Endothelial cell of umbilical vein (primary cell): ENCODE measurements at regions not wholly inside any gene's neighbourhood (a gene's known extent, or its start where the extent isn't known, plus 50 kb on each side); places are given as distances from the start of the nearest gene placed in this dataset.

ENCODE experiments used
- BruUV-seq: library from RNA; stranded (reverse); fragments of 400-500 nt; replicated peaks from 2 replicates; lab custom pipeline; 2021; lab: Mats Ljungman, UMichigan
- CTCF ChIA-PET: fragments of 300-600, 350-600 bp; sonication (Branson Sonifier 250); formaldehyde crosslinking; loops from one replicate; lab custom pipeline; 2021; ENCODE audit warnings: antibody characterized with exemption, inconsistent platforms; lab: Charles Lee
- POLR2A ChIA-PET: fragments of 300-600, 350-600 bp; sonication (Branson Sonifier 250); formaldehyde crosslinking; loops from one replicate; lab custom pipeline; 2021; ENCODE audit warnings: antibody characterized with exemption, inconsistent platforms; lab: Charles Lee
- DNase-seq: peaks from one replicate; pipeline ENCODE4 v3.0.0-alpha.2; 2011; ENCODE audit warnings: low read depth, low spot score
- FAIRE-seq: peaks from 2 replicates; lab custom pipeline; 2011; peaks lifted over from hg19 to GRCh38; lab: Jason Lieb, UNC
- H2AFZ ChIP-seq: 2 replicates; pipeline ENCODE4 v1.6.0; 2012; ENCODE audit warnings: low read depth, low read length, control low read depth, inconsistent platforms
- H3K27ac ChIP-seq: 2 replicates; pipeline ENCODE4 v1.5.1; 2011; ENCODE audit warnings: low read depth, mild to moderate bottlenecking, control low read depth, low read length, moderate library complexity; ENCODE audit not compliant: insufficient read depth
- H3K27me3 ChIP-seq, 2 experiments: 2 replicates each; pipeline versions ENCODE4 v1.6.0 to v1.6.1; 2011; ENCODE audit warnings: low read length in 2 of 2, mixed read lengths in 1 of 2; ENCODE audit not compliant: control insufficient read depth in 2 of 2, insufficient read depth in 2 of 2
- H3K36me3 ChIP-seq, 2 experiments: 2 replicates in 1 of 2; 3 replicates in 1 of 2; pipeline ENCODE4 v1.5.1; 2011; ENCODE audit warnings: low read length in 2 of 2, mild to moderate bottlenecking in 1 of 2, moderate library complexity in 1 of 2; ENCODE audit not compliant: control insufficient read depth in 2 of 2, insufficient read depth in 2 of 2; ENCODE audit errors: extremely low read depth in 1 of 2
- H3K4me1 ChIP-seq: 3 replicates; pipeline ENCODE4 v1.5.1; 2011; ENCODE audit warnings: mild to moderate bottlenecking, low read length; ENCODE audit not compliant: control insufficient read depth, insufficient read depth; ENCODE audit errors: extremely low read depth
- H3K4me2 ChIP-seq: 2 replicates; pipeline ENCODE4 v1.6.1; 2011; ENCODE audit warnings: low read length, control low read depth, mixed read lengths; ENCODE audit not compliant: insufficient read depth
- H3K4me3 ChIP-seq, 3 experiments: fragments of 200-600 bp in 1 of 3; sonication (generic), shearing (Covaris generic) in 1 of 3; replicated peaks in 1 of 3; 2 replicates each; pipeline ENCODE4 v1.5.1; 2011 to 2016; ENCODE audit warnings: control low read depth in 3 of 3, low read length in 3 of 3, mild to moderate bottlenecking in 2 of 3, inconsistent platforms in 1 of 3, low read depth in 1 of 3, moderate library complexity in 1 of 3; ENCODE audit not compliant: insufficient read depth in 1 of 3
- H3K79me2 ChIP-seq: 2 replicates; pipeline ENCODE4 v1.6.0; 2012; ENCODE audit warnings: low read length, inconsistent platforms; ENCODE audit not compliant: control insufficient read depth, insufficient read depth
- H3K9ac ChIP-seq: replicated peaks from 2 replicates; pipeline ENCODE3; 2011; ENCODE audit warnings: low read length, control low read depth; ENCODE audit not compliant: insufficient read depth; ENCODE audit errors: extremely low read depth
- H3K9me1 ChIP-seq: replicated peaks from 3 replicates; pipeline ENCODE4 v1.6.0; 2011; ENCODE audit warnings: mild to moderate bottlenecking, low read length; ENCODE audit not compliant: control insufficient read depth, insufficient read depth; ENCODE audit errors: extremely low read depth
- H3K9me3 ChIP-seq: replicated peaks from 2 replicates; pipeline ENCODE4 v1.5.1; 2012; ENCODE audit warnings: low read length, inconsistent platforms; ENCODE audit not compliant: control insufficient read depth, insufficient read depth
- H4K20me1 ChIP-seq: replicated peaks from 2 replicates; pipeline ENCODE3; 2011; ENCODE audit warnings: mild to moderate bottlenecking, low read length; ENCODE audit not compliant: control insufficient read depth, insufficient read depth; ENCODE audit errors: extremely low read depth
- GATA2 ChIP-seq: IDR thresholded peaks from 2 replicates; pipeline ENCODE4 v1.7.0; 2011; ENCODE audit warnings: low read depth, mild to moderate bottlenecking, moderate library complexity, mixed read lengths, low read length; ENCODE audit not compliant: insufficient read length, insufficient read depth
- JUN ChIP-seq: IDR thresholded peaks from 2 replicates; pipeline ENCODE4 v1.6.1; 2011; ENCODE audit warnings: borderline replicate concordance, low read depth; ENCODE audit not compliant: insufficient read length, insufficient read depth
- MYC ChIP-seq: IDR thresholded peaks from one replicate; pipeline ENCODE4 v1.6.1; 2011; ENCODE audit warnings: mild to moderate bottlenecking, low read depth, low read length
- POLR2A ChIP-seq: IDR thresholded peaks from 2 replicates; pipeline ENCODE4 v1.6.1; 2012; ENCODE audit warnings: low read depth, mild to moderate bottlenecking, control low read depth, low read length
- POLR2AphosphoS5 ChIP-seq: IDR thresholded peaks from 2 replicates; pipeline ENCODE4 v1.6.1; 2012; ENCODE audit warnings: low read depth, mild to moderate bottlenecking, control low read depth, low read length, moderate library complexity; ENCODE audit not compliant: insufficient read depth
- dilution Hi-C: fragments of 300-500 bp; cut with MboI; formaldehyde crosslinking; loops from one replicate; pipeline ENCODE4 v1.15.0; 2019; ENCODE audit warnings: low sequenced_read_pairs; ENCODE audit not compliant: extremely low pct_ligation_motif_present
- intact Hi-C: fragments of 100-400 bp; cut with micrococcal nuclease; formaldehyde crosslinking; loops from one replicate; pipeline ENCODE4 v1.10.0; 2022
- TF ChIP-seq, protein P1 (sequence below), 2 donors: IDR thresholded peaks; 1 replicate in 1 of 2; 2 replicates in 1 of 2; pipeline ENCODE4 v1.5.1; 2011; ENCODE audit warnings: low read length in 2 of 2, mild to moderate bottlenecking in 2 of 2, moderate library complexity in 2 of 2, control low read depth in 1 of 2, inconsistent platforms in 1 of 2, low read depth in 1 of 2; ENCODE audit not compliant: insufficient read depth in 1 of 2; ENCODE audit errors: extremely low read depth in 1 of 2

DNA sequence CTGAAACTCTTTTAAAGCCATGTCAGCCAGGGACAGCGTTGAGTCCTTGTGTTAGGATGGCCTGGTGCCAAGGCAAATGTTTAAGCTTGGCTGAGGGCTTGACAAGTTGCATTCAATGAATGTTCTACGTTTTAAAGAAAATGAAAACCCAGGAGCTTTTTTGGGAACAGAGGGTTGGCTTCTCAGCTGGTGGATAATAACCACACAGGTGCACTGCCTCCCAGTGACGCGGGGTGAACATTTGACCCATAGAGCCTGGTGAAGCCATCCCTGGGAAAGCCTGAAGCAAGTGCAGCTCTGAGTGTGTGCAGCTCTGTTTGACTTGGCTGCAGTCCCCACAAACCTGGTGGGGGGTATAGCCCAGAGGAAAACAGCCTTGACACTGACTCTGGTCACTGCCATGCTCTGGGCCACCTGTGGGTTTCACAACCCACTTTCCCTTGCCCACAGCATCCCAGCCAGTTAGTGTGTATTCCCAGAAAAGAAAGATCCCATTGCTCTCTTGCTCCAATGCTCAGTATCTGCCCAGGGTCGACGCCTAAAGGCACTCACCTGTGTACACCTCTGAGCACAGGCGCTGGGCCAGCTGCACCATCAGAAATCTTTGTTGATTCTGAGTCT lies 874.9 kb downstream of the RNF144A start:
- Histone ChIP-seq H3K27ac (no peak overlapping the region), H3K4me2 (no peak overlapping the region), H3K9ac (no peak overlapping the region), H3K79me2 (no peaks in the 10 kb centered on the region), H4K20me1 (no peaks in the 10 kb centered on the region), H2AFZ (no peak overlapping the region), H3K36me3 (no peaks in the 10 kb centered on the region), H3K27me3 (no peaks in the 10 kb centered on the region), H3K9me1 (no peaks in the 10 kb centered on the region), H3K4me3 (no peak overlapping the region), H3K9me3 (no peaks in the 10 kb centered on the region), H3K4me1 (no peaks in the 10 kb centered on the region)
- FAIRE-seq (no peak), DNase-seq (no peak)
- dilution Hi-C loops (no loop called here), intact Hi-C loops (no loop called here)
- POLR2A ChIA-PET = no interaction called here
- TF ChIP-seq GATA2 (no peak), POLR2AphosphoS5 (no peak), POLR2A (no peak), MYC (no peak), JUN (no peak)
- TF ChIP-seq, protein P1, sequence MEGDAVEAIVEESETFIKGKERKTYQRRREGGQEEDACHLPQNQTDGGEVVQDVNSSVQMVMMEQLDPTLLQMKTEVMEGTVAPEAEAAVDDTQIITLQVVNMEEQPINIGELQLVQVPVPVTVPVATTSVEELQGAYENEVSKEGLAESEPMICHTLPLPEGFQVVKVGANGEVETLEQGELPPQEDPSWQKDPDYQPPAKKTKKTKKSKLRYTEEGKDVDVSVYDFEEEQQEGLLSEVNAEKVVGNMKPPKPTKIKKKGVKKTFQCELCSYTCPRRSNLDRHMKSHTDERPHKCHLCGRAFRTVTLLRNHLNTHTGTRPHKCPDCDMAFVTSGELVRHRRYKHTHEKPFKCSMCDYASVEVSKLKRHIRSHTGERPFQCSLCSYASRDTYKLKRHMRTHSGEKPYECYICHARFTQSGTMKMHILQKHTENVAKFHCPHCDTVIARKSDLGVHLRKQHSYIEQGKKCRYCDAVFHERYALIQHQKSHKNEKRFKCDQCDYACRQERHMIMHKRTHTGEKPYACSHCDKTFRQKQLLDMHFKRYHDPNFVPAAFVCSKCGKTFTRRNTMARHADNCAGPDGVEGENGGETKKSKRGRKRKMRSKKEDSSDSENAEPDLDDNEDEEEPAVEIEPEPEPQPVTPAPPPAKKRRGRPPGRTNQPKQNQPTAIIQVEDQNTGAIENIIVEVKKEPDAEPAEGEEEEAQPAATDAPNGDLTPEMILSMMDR (IDR thresholded peaks at IDR 0.05; ENCODE audit: extremely low read depth in 1 of 2, insufficient read depth in 1 of 2, low read depth in 1 of 2, low read length in 2 of 2) = no peak
- CTCF ChIA-PET = no interaction called here
- BruUV-seq = no TSS peak
